GM12865 (cell line): ENCODE measurements at regions not wholly inside any gene's neighbourhood (a gene's known extent, or its start where the extent isn't known, plus 50 kb on each side); places are given as distances from the start of the nearest gene placed in this dataset.
A peak's percentile ranks its signal among the peaks of the same experiment; 100 is the strongest.

Experiments
- DNase-seq: peaks from one replicate; pipeline ENCODE4 v3.0.0; 2010; ENCODE audit warnings: low read depth
- H3K4me3 ChIP-seq: 2 replicates; pipeline ENCODE4 v1.5.1; 2011; ENCODE audit warnings: mild to moderate bottlenecking, low read depth, low read length, control low read depth
- TF ChIP-seq, protein P1 (sequence below): IDR thresholded peaks from 2 replicates; pipeline ENCODE4 v1.5.1; 2011; ENCODE audit warnings: low read length, control low read depth, low read depth, inconsistent platforms; ENCODE audit not compliant: insufficient read depth; ENCODE audit errors: missing control alignments

- no peak for DNase-seq
Measured at GRCh38 chr11:123260511-123261211, 65.6 kb upstream of the CLMP start.

GRCh38 chr11:123258877-123259276 lies 63.8 kb upstream of the CLMP start:
- TF ChIP-seq, protein P1, sequence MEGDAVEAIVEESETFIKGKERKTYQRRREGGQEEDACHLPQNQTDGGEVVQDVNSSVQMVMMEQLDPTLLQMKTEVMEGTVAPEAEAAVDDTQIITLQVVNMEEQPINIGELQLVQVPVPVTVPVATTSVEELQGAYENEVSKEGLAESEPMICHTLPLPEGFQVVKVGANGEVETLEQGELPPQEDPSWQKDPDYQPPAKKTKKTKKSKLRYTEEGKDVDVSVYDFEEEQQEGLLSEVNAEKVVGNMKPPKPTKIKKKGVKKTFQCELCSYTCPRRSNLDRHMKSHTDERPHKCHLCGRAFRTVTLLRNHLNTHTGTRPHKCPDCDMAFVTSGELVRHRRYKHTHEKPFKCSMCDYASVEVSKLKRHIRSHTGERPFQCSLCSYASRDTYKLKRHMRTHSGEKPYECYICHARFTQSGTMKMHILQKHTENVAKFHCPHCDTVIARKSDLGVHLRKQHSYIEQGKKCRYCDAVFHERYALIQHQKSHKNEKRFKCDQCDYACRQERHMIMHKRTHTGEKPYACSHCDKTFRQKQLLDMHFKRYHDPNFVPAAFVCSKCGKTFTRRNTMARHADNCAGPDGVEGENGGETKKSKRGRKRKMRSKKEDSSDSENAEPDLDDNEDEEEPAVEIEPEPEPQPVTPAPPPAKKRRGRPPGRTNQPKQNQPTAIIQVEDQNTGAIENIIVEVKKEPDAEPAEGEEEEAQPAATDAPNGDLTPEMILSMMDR: no peak
- DNase-seq: peak; percentile 69
- no peak overlapping the region for H3K4me3 ChIP-seq

More at GRCh38 chr11:123260511-123261211, 65.6 kb upstream of the CLMP start:
- no peak overlapping the region for H3K4me3 ChIP-seq
- TF ChIP-seq, protein P1: no peak

DNA sequence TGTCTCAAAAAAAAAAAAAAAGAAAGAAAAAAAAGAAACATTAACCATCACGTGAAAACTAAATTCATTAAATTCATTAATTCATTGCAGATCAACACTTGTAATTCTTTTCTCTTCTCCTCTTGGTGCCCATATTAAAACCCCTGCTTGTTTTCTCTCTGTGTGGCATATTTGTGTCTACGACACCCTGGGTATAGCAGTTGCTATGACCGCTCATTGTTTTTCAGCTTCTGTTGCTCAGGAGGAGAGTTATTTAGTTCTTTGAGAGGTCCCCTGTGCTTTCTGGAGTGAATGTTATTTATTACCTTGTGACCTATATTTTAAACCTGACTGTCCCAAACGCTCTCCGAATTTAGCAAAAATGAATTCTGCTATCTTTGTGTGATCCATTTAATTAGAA lies 62.3 kb upstream of the CLMP start:
- no peak for DNase-seq
- TF ChIP-seq, protein P1: no peak
- H3K4me3 ChIP-seq: no peak overlapping the region

- TF ChIP-seq, protein P1: no peak
- H3K4me3 ChIP-seq: no peak overlapping the region
- DNase-seq: no peak
Measured at GRCh38 chr11:123255909-123256308, 60.9 kb upstream of the CLMP start.

DNA sequence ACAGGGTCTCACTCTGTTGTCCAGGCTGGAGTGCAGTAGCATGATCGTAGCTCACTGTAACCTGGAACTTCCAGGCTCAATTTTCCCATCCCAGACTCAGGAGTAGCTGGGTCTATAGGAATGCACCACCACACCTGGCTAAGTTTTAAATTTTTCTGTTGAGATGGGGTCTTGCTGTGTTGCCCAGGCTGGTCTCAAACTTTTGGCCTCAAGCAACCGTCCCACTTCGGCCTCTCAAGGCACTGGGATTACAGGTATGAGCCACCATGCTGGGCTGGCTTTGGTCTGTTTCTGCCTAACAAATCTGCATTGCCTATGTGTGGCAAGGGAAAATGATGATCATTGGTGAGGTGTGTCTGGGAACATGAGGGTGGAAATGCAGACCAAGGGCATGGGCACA lies 59.3 kb upstream of the CLMP start:
- DNase-seq: no peak
- H3K4me3 ChIP-seq: no peak overlapping the region
- TF ChIP-seq, protein P1: no peak

DNA sequence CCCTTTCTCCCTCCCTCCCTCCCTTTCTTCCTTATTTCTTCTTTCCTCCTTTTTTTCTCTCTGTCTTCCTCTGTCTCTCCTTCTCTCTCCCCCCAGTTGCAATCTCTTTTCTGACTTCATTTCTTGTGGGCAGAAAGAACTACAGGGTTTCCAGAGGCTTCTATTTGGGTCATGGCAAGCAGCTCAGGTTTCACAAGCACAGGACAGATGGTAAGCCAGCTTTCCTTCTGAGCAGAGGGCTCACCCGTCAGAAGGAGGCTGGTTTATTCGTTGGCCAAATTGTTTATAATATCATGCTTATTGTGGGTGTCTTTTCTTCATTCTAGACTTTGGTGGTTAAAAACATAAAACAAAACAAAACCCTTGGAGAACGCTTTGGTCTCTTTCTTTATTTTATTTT lies 58.9 kb upstream of the CLMP start:
- H3K4me3 ChIP-seq: no peak overlapping the region
- TF ChIP-seq, protein P1: no peak
- DNase-seq: no peak

DNA sequence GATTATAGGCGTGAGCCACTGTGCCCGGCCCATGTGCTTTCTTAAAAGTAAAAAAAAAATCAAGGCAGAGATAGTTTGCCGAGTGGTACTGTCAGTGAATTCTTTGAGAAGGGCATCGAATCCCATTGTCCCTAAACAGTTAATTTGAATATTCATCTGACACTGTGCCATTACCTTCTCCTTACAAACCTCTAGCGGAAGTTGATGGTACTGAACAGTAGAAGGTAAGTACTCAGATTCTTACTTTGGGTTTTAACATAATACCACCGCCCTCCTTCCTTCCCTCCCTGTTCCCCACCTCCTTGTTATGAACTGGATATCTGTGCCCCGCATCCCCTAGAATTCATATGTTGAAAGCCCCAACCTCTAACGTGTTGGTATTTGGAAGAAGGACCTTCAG lies 58.2 kb upstream of the CLMP start:
- no peak for DNase-seq
- H3K4me3 ChIP-seq: no peak overlapping the region
- TF ChIP-seq, protein P1: no peak
